Prostate gland (tissue), 2 donors: ENCODE measurements at regions not wholly inside any gene's neighbourhood (a gene's known extent, or its start where the extent isn't known, plus 50 kb on each side); places are given as distances from the start of the nearest gene placed in this dataset.
"Not testable (repeated sequence)": the region's sequence is repeated elsewhere in the genome, so short reads cannot be mapped to it uniquely, and the experiment has no call there.

Experiments
- DNase-seq: peaks from one replicate; pipeline ENCODE4 v3.0.0-alpha.2; 2019; ENCODE audit warnings: low spot score
- H3K27ac ChIP-seq, 2 donors: fragments of 200-600 bp; sonication (generic); 2 replicates each; pipeline ENCODE4 v1.5.1; 2017 to 2019
- H3K27me3 ChIP-seq: fragments of 200-600 bp; sonication (generic); replicated peaks from 2 replicates; pipeline ENCODE4 v1.5.1; 2019; ENCODE audit not compliant: insufficient read depth
- H3K36me3 ChIP-seq, 2 donors: fragments of 200-600 bp; sonication (generic); 1 replicate in 1 of 2; 2 replicates in 1 of 2; pipeline versions ENCODE4 v1.5.1 to v1.8.1; 2017 to 2019
- H3K4me1 ChIP-seq: fragments of 200-600 bp; sonication (generic); replicated peaks from 2 replicates; pipeline ENCODE4 v1.5.1; 2019
- H3K4me3 ChIP-seq, 2 donors: fragments of 200-600 bp; sonication (generic); 2 replicates each; pipeline ENCODE4 v1.5.1; 2017 to 2019
- H3K9me3 ChIP-seq: fragments of 200-600 bp; sonication (generic); 2 replicates; pipeline ENCODE4 v1.5.1; 2017
- POLR2A ChIP-seq: fragments of 450-650 bp; IDR thresholded peaks from one replicate; pipeline ENCODE4 v1.6.1; 2016; ENCODE audit warnings: antibody characterized with exemption, mild to moderate bottlenecking
- POLR2AphosphoS5 ChIP-seq: sonication (generic); formaldehyde crosslinking; IDR thresholded peaks from one replicate; pipeline ENCODE4 v1.6.1; 2017; ENCODE audit warnings: antibody characterized with exemption
- WGBS: methylation state at CpG from one replicate; pipeline ENCODE4 v1.1.5; 2018; 5-methylcytosine and 5-hydroxymethylcytosine counted together
- intact Hi-C: fragments of 100-400 bp; cut with DNase I; formaldehyde crosslinking; loops from one replicate; pipeline ENCODE4 v1.14.2; 2022
- TF ChIP-seq, protein P1 (sequence below), 4 experiments: fragments of 200-600 bp in 2 of 4; fragments of 450-650 bp in 2 of 4; sonication (generic) in 2 of 4; IDR thresholded peaks; 1 replicate in 3 of 4; 2 replicates in 1 of 4; pipeline ENCODE4 v1.5.1; 2016 to 2019; ENCODE audit warnings: antibody characterized with exemption in 4 of 4, mild to moderate bottlenecking in 2 of 4, moderate library complexity in 2 of 4

DNA sequence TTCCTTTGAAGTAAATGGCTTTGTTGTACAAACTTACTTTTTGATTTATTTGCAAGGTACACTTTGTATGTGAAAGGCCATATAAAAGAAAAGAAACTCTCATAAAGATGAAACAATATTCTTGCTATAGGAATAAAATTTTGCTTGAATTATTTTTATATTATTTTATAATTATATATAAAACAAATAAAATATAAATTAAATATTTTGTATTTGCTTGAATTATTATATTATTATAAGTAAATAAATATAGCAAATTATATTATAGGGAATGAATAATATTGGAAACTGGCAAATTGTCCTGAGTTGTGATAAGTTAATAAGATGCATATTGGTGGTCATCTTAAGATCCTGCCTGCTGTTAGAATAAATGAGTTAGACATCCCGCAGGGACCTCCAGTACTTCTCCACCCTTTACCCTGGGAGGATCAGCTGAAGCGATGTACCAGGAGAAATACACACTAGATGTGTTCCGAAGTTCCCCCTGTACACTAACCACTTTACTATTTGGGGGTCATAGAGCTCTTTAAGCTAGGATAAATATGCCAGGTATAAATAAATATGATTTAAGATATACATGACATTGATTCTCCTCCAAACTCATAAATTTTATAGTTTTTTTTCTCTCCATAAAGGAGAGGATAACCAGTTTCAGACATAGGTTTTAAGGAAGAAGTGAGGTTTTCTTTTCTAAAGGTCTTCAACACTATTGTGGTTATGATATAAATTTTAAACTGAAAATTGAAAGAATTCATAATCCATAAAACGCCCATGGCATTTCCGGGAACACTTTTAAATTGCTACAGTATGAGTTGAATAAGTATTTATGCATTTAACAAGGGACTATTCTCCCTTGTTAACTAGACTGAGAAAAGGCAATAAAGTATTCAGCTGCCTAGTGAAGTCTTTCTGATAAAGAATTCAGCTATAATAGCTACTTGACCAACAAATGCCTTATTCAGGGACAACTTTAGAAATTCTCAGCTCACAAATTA is 486.3 kb upstream of the MARCKS start:
- intact Hi-C loops: no loop called here
- WGBS: 67% methylated on average over 5 of the region's 5 CpGs
- H3K27me3 ChIP-seq: no peaks in the 10 kb centered on the region

DNA sequence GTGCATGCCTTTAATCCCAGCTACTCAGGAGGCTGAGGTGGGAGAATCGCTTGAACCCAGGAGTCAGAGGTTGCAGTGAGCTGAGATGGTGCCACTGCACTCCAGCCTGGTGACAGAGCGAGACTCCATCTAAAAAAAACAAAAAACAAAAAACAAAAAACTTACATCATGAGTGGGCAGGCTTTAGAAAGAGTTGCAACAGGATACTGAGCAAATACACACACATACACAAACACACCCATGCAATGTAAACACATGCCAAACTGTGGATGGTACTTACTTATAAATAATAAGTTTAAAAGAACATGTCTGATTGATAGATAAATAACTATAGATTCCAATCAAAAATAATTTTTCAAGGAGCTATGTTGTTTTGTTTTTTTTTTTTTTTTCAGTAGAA is 481.7 kb upstream of the MARCKS start:
- H3K36me3 ChIP-seq, H3K27ac ChIP-seq, DNase-seq, intact Hi-C loops, H3K4me3 ChIP-seq, H3K4me1 ChIP-seq, H3K27me3 ChIP-seq, H3K9me3 ChIP-seq: not testable (repeated sequence)
- whole genome bisulfite sequencing: 93% methylated on average over 2 of the region's 2 CpGs

More for the DNA sequence above, 486.3 kb upstream of the MARCKS start:
- H3K9me3 ChIP-seq: no peaks in the 10 kb centered on the region
- H3K4me1 ChIP-seq: no peaks in the 10 kb centered on the region
- no peak for DNase-seq
- no peak overlapping the region for H3K4me3 ChIP-seq
- H3K36me3 ChIP-seq: no peaks in the 10 kb centered on the region
- TF ChIP-seq, protein P1, sequence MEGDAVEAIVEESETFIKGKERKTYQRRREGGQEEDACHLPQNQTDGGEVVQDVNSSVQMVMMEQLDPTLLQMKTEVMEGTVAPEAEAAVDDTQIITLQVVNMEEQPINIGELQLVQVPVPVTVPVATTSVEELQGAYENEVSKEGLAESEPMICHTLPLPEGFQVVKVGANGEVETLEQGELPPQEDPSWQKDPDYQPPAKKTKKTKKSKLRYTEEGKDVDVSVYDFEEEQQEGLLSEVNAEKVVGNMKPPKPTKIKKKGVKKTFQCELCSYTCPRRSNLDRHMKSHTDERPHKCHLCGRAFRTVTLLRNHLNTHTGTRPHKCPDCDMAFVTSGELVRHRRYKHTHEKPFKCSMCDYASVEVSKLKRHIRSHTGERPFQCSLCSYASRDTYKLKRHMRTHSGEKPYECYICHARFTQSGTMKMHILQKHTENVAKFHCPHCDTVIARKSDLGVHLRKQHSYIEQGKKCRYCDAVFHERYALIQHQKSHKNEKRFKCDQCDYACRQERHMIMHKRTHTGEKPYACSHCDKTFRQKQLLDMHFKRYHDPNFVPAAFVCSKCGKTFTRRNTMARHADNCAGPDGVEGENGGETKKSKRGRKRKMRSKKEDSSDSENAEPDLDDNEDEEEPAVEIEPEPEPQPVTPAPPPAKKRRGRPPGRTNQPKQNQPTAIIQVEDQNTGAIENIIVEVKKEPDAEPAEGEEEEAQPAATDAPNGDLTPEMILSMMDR (IDR thresholded peaks at IDR 0.05): no peak
- TF ChIP-seq POLR2AphosphoS5 (no peak), POLR2A (no peak)
- H3K27ac ChIP-seq: no peak overlapping the region

DNA sequence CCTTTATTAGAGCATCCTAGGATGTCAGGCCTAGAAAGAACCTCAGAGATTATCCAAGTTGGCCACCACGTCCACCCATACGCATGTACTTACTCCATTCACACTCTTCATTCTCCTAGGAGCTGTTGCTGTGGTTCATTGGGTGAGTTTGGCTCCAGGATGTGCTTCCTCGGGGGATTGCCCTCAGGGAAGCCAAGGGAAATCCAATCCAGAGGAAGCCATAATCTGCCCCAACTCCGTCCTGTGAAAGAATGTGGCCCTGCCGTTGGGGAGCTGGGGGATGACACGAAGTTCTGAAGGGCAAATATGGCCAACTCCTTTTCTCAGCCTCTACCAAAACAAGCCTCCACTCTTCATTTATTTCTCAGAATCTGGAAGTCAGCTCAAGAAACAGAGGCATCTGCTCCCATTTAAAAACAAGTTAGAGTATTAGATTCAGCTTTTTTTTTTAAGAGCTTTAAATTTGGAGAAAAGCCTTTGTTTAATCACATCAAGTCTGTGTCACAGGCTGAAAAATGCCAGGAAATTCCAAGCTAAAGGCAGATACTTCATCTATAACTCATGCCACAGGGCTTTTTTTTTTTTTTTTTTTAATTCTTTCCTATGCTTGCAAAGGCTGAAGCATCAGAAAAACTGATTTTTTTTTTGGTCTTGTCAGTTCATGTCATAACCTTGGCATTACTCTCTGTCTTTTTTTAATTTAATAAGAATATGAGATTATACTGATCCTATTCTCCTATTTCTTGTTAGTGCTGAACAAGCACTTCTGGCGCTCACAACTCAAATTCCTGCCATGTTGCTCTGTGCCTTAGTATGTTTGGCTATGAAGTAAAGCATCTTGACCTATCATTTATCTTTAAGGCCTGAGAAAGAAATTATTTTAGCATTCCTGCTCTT is 480.9 kb upstream of the MARCKS start:
- no peaks in the 10 kb centered on the region for H3K27me3 ChIP-seq
- H3K27ac ChIP-seq: no peak overlapping the region
- H3K36me3 ChIP-seq: no peaks in the 10 kb centered on the region
- no peak overlapping the region for H3K4me3 ChIP-seq
- no peak for DNase-seq
- whole genome bisulfite sequencing: 87% methylated on average over 7 of the region's 7 CpGs
- H3K9me3 ChIP-seq: no peaks in the 10 kb centered on the region
- no peaks in the 10 kb centered on the region for H3K4me1 ChIP-seq
- intact Hi-C loops: no loop called here
- TF ChIP-seq POLR2A: no peak
- TF ChIP-seq POLR2AphosphoS5: no peak
- TF ChIP-seq, protein P1 (IDR thresholded peaks at IDR 0.05): no peak

DNA sequence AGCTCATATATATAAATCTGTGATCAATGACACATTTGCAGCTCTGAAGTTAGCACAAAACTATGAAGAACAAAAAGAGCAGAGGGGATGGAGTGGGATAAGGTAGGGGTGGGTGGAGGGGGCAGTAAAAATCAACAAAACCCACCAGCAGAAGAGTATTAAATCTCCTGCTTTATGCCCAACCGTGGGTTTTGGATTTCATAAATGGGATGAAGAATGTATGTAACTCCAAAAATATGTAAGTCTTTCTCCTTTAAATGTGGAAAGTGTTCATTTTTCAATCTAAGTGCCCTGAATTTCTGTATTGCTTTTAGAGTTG is 480.3 kb upstream of the MARCKS start:
- DNase-seq: no peak
- intact Hi-C loops: no loop called here
- Histone ChIP-seq H3K27ac (no peak overlapping the region), H3K4me1 (no peaks in the 10 kb centered on the region), H3K36me3 (no peaks in the 10 kb centered on the region), H3K27me3 (no peaks in the 10 kb centered on the region), H3K9me3 (no peaks in the 10 kb centered on the region), H3K4me3 (no peak overlapping the region)
- 69% methylated on average over 1 of the region's 1 CpG for WGBS
- TF ChIP-seq, protein P1 (IDR thresholded peaks at IDR 0.05): no peak
- TF ChIP-seq POLR2AphosphoS5 (no peak), POLR2A (no peak)

DNA sequence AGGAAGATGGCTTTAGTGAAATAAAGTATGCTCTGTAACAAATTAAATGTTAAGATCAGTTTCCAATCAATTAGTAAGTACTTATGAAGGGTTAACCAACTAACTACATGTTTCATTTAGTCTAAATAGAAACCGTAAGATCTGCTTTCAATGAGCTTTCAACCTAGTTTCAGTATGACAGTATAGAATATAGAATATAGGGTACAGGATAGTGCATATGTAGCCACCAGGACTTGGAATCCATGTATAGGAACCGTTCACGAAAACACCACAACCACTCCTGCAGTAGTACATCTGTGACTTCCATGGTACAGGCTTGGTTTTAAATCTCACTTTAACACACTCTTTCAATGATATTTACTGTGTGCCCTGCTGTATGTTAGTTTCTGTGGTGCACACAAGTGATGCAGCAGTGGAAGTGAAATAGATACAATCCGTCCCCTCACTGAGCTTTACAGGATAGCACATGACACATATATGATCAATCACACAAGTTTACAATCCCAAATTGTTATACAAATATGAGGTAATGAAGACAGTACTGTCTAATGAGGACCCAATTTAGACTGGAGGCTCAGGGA is 479.7 kb upstream of the MARCKS start:
- 88% methylated on average over 4 of the region's 4 CpGs for WGBS
- no peaks in the 10 kb centered on the region for H3K36me3 ChIP-seq
- no peak overlapping the region for H3K27ac ChIP-seq
- H3K27me3 ChIP-seq: no peaks in the 10 kb centered on the region
- DNase-seq: no peak
- no peaks in the 10 kb centered on the region for H3K9me3 ChIP-seq
- H3K4me3 ChIP-seq: no peak overlapping the region
- TF ChIP-seq, protein P1 (IDR thresholded peaks at IDR 0.05): no peak
- no peak for TF ChIP-seq POLR2A
- TF ChIP-seq POLR2AphosphoS5: no peak
- intact Hi-C loops: no loop called here
- H3K4me1 ChIP-seq: no peaks in the 10 kb centered on the region
